ENCODE measurements at regions not wholly inside any gene's neighbourhood (a gene's known extent, or its start where the extent isn't known, plus 50 kb on each side); places are given as distances from the start of the nearest gene placed in this dataset.

- DNase-seq (ENCODE audit: low spot score): no peak
These were observed 495.2 kb downstream of the MID1IP1 start for GRCh38 chrX:39296472-39296871.

GRCh38 chrX:39298821-39299220, 497.6 kb downstream of the MID1IP1 start:
- no peak for DNase-seq (ENCODE audit: low spot score)

- DNase-seq (ENCODE audit: low spot score): no peak
These were observed 498.4 kb downstream of the MID1IP1 start for GRCh38 chrX:39299615-39300014.

GRCh38 chrX:39301036-39301435, 499.8 kb downstream of the MID1IP1 start:
- no peak for DNase-seq (ENCODE audit: low spot score)

GRCh38 chrX:39302838-39303237, 501.6 kb downstream of the MID1IP1 start:
- no peak for DNase-seq (ENCODE audit: low spot score)

- peak; percentile 79 for DNase-seq (ENCODE audit: low spot score)
These were observed 503.5 kb downstream of the MID1IP1 start for GRCh38 chrX:39304746-39305145.

GRCh38 chrX:39307488-39307887, 506.2 kb downstream of the MID1IP1 start:
- no peak for DNase-seq (ENCODE audit: low spot score)

GRCh38 chrX:39308126-39308525, 506.9 kb downstream of the MID1IP1 start:
- DNase-seq (ENCODE audit: low spot score): no peak

- no peak for DNase-seq (ENCODE audit: low spot score)
These were observed 507.9 kb downstream of the MID1IP1 start for GRCh38 chrX:39309018-39309635.

- DNase-seq (ENCODE audit: low spot score): no peak
These were observed 508.5 kb downstream of the MID1IP1 start for GRCh38 chrX:39309721-39310152.

- DNase-seq (ENCODE audit: low spot score): no peak
These were observed 509.6 kb downstream of the MID1IP1 start for GRCh38 chrX:39310891-39311290.

GRCh38 chrX:39311646-39312045, 510.4 kb downstream of the MID1IP1 start:
- DNase-seq (ENCODE audit: low spot score): no peak

- DNase-seq (ENCODE audit: low spot score): no peak
These were observed 511.9 kb downstream of the MID1IP1 start for GRCh38 chrX:39313146-39313545.

- DNase-seq (ENCODE audit: low spot score): no peak
These were observed 517.5 kb downstream of the MID1IP1 start for GRCh38 chrX:39318506-39319343.

- no peak for DNase-seq (ENCODE audit: low spot score)
These were observed 518.9 kb downstream of the MID1IP1 start for GRCh38 chrX:39320165-39320564.

GRCh38 chrX:39322496-39322895, 521.2 kb downstream of the MID1IP1 start:
- no peak for DNase-seq (ENCODE audit: low spot score)

- no peak for DNase-seq (ENCODE audit: low spot score)
These were observed 523.1 kb downstream of the MID1IP1 start for GRCh38 chrX:39324233-39324930.

GRCh38 chrX:39327255-39327654, 526.0 kb downstream of the MID1IP1 start:
- no peak for DNase-seq (ENCODE audit: low spot score)

- no peak for DNase-seq (ENCODE audit: low spot score)
These were observed 526.4 kb downstream of the MID1IP1 start for GRCh38 chrX:39327705-39328104.

GRCh38 chrX:39328661-39329060, 527.4 kb downstream of the MID1IP1 start:
- DNase-seq (ENCODE audit: low spot score): no peak

- DNase-seq (ENCODE audit: low spot score): no peak
These were observed 529.9 kb downstream of the MID1IP1 start for GRCh38 chrX:39331082-39331704.

GRCh38 chrX:39333451-39333850, 532.2 kb downstream of the MID1IP1 start:
- DNase-seq (ENCODE audit: low spot score): no peak
